ENCODE measurements at regions not wholly inside any gene's neighbourhood (a gene's known extent, or its start where the extent isn't known, plus 50 kb on each side); places are given as distances from the start of the nearest gene placed in this dataset.

DNA sequence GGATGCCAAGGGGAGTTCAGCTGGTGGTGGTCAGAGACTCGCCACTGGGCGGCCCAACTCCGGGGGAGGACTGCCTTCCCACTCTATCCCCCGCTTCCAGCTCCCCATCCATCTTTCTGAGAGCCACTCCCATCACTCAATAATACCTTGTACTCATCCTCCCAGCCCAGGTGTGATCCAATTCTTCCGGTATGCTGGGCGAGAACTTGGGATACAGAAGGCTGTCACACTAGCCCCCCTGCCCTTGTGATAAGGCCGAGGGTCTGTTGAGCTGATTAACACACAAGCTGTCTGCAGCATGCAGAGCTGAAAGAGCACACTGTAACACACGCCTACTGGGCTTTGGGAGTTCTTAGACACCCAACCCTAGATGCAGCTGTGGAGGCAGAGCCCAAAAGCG is 460.4 kb upstream of the EEF2KMT start:
- Histone ChIP-seq H3K27me3 (ENCODE audit: insufficient read depth, low read length) (no peaks in the 10 kb centered on the region), H3K4me3 (ENCODE audit: low read depth, low read length) (no peak overlapping the region), H3K23ac (ENCODE audit: low read length) (no peak overlapping the region), H4K12ac (ENCODE audit: low read depth, low read length) (no peak overlapping the region), H3K4me1 (ENCODE audit: control insufficient read depth in 1 of 2, insufficient read depth in 2 of 2, low read length in 2 of 2) (no peaks in the 10 kb centered on the region), H3K79me2 (ENCODE audit: control insufficient read depth, insufficient read depth, low read length, poor library complexity) (no peaks in the 10 kb centered on the region), H4K8ac (ENCODE audit: low read depth, low read length) (no peak overlapping the region), H2BK5ac (ENCODE audit: low read depth, low read length, poor library complexity) (no peak overlapping the region), H2AFZ (ENCODE audit: insufficient read depth, low read length, poor library complexity) (no peak overlapping the region), H2AK5ac (ENCODE audit: low read length) (no peak overlapping the region), H3K79me1 (ENCODE audit: low read length) (no peaks in the 10 kb centered on the region), H2BK120ac (ENCODE audit: insufficient read depth, low read length, poor library complexity) (no peak overlapping the region), H3K36me3 (ENCODE audit: control insufficient read depth in 1 of 2, insufficient read depth in 2 of 2, low read length in 2 of 2) (no peaks in the 10 kb centered on the region), H3K14ac (ENCODE audit: low read length) (no peak overlapping the region), H3K9me3 (ENCODE audit: insufficient read depth, low read depth, low read length) (no peaks in the 10 kb centered on the region), H3K27ac (ENCODE audit: low read depth, low read length) (no peak overlapping the region), H2BK12ac (ENCODE audit: low read length) (no peak overlapping the region), H3K4me2 (ENCODE audit: low read length) (no peak overlapping the region), H3K4ac (ENCODE audit: low read depth, low read length) (no peak overlapping the region), H3K9ac (ENCODE audit: low read length) (no peak overlapping the region), H3K18ac (ENCODE audit: low read length) (no peak overlapping the region), H4K91ac (ENCODE audit: low read depth, low read length) (no peak overlapping the region)
- no CpG with 5 or more reads among the region's 9 CpGs for WGBS (ENCODE audit: extremely low coverage, insufficient coverage, insufficient read length)
- no peak for DNase-seq

DNA sequence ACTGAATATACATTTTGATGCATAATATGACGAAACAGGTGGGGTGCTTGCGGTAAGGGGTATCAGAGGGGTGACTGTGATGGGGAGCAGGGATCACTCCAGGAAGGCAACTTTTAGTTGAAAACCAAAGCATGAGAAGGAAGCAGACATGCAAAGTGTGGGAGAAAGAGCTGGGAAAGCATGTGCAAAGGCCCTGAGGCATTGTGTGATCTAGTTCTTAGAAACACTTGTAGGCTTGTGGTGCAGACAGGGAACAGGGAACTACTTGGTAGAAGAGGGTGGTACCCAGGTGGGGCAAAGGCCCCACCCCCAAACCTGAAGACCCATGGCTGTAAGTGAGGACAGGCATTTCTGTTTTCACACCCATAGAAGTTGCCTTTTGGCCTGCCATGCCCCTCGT is 459.9 kb upstream of the EEF2KMT start:
- Histone ChIP-seq H3K23ac (ENCODE audit: low read length) (no peak overlapping the region), H3K27me3 (ENCODE audit: insufficient read depth, low read length) (no peaks in the 10 kb centered on the region), H3K4me2 (ENCODE audit: low read length) (no peak overlapping the region), H3K9me3 (ENCODE audit: insufficient read depth, low read depth, low read length) (no peaks in the 10 kb centered on the region), H2AK5ac (ENCODE audit: low read length) (no peak overlapping the region), H3K79me1 (ENCODE audit: low read length) (no peaks in the 10 kb centered on the region), H3K4me1 (ENCODE audit: control insufficient read depth in 1 of 2, insufficient read depth in 2 of 2, low read length in 2 of 2) (no peaks in the 10 kb centered on the region), H3K27ac (ENCODE audit: low read depth, low read length) (no peak overlapping the region), H2BK12ac (ENCODE audit: low read length) (no peak overlapping the region), H4K8ac (ENCODE audit: low read depth, low read length) (no peak overlapping the region), H3K4me3 (ENCODE audit: low read depth, low read length) (no peak overlapping the region), H3K18ac (ENCODE audit: low read length) (no peak overlapping the region), H3K14ac (ENCODE audit: low read length) (no peak overlapping the region), H3K79me2 (ENCODE audit: control insufficient read depth, insufficient read depth, low read length, poor library complexity) (no peaks in the 10 kb centered on the region), H2AFZ (ENCODE audit: insufficient read depth, low read length, poor library complexity) (no peak overlapping the region), H2BK120ac (ENCODE audit: insufficient read depth, low read length, poor library complexity) (no peak overlapping the region), H3K4ac (ENCODE audit: low read depth, low read length) (no peak overlapping the region), H4K12ac (ENCODE audit: low read depth, low read length) (no peak overlapping the region), H3K36me3 (ENCODE audit: control insufficient read depth in 1 of 2, insufficient read depth in 2 of 2, low read length in 2 of 2) (no peaks in the 10 kb centered on the region), H2BK5ac (ENCODE audit: low read depth, low read length, poor library complexity) (no peak overlapping the region), H4K91ac (ENCODE audit: low read depth, low read length) (no peak overlapping the region), H3K9ac (ENCODE audit: low read length) (no peak overlapping the region)
- DNase-seq: no peak
- no CpG with 5 or more reads among the region's 3 CpGs for WGBS (ENCODE audit: extremely low coverage, insufficient coverage, insufficient read length)

DNA sequence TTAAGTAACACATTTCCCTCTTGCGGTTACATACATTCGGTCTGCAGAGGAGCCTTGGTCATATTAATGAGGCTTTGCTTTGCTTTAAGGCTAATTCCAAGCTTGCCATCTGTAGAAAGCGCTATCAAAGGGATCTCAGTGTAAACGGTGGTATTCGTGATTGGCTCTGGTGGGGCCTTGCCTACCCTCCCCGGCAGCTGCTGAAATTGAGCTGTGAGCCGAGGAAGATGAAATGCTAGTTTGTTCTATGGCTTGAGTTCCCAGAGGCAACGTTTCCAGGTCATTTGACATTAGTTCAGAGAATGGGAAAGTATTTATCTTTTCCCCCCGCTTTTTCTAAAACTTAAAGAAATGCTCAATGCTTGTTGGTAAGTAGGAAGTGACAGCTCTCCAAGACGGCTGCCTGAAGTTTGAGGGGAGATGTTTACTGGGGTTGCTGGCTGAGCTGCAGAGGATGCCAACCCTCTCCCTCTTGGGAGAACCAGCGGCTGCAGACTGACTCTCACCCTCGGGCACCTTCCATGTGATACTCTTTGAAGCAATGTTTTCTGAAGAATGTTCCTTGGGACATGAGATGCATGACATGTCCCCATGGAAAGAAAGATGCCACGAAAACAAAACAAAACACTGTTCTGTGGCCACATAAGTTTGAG is 458.7 kb upstream of the EEF2KMT start:
- no CpG with 5 or more reads among the region's 13 CpGs for WGBS (ENCODE audit: extremely low coverage, insufficient coverage, insufficient read length)
- Histone ChIP-seq H2AFZ (ENCODE audit: insufficient read depth, low read length, poor library complexity) (no peak overlapping the region), H3K27me3 (ENCODE audit: insufficient read depth, low read length) (no peaks in the 10 kb centered on the region)

DNA sequence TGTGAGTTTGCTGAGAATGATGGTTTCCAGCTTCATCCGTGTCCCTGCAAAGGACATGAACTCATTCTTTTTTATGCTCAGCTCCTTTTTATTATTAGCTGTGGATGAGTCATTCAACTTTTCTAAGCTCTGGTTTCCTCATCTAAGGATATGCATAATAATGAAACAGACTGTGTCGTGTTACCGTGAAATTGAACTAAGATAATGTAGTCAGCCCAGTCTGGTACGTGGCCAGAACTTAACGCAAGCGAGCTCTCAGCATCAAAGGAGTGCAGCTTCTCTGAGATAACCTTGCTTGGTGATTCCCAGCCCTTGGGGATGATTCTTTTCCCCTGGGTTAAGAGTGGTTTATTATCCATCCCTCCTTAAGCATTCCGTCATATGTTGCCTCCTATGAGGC is 454.3 kb upstream of the EEF2KMT start:
- H3K9ac ChIP-seq (ENCODE audit: low read length): no peak overlapping the region
- no peak overlapping the region for H3K18ac ChIP-seq (ENCODE audit: low read length)
- H3K79me2 ChIP-seq (ENCODE audit: control insufficient read depth, insufficient read depth, low read length, poor library complexity): no peaks in the 10 kb centered on the region
- no peak for DNase-seq
- no peaks in the 10 kb centered on the region for H3K79me1 ChIP-seq (ENCODE audit: low read length)
- no peak overlapping the region for H2BK120ac ChIP-seq (ENCODE audit: insufficient read depth, low read length, poor library complexity)
- no peak overlapping the region for H3K4ac ChIP-seq (ENCODE audit: low read depth, low read length)
- H3K14ac ChIP-seq (ENCODE audit: low read length): no peak overlapping the region
- H2AK5ac ChIP-seq (ENCODE audit: low read length): no peak overlapping the region
- H4K12ac ChIP-seq (ENCODE audit: low read depth, low read length): no peak overlapping the region
- H3K23ac ChIP-seq (ENCODE audit: low read length): no peak overlapping the region
- H2BK5ac ChIP-seq (ENCODE audit: low read depth, low read length, poor library complexity): no peak overlapping the region
- no peak overlapping the region for H4K91ac ChIP-seq (ENCODE audit: low read depth, low read length)
- H3K4me2 ChIP-seq (ENCODE audit: low read length): no peak overlapping the region
- H3K4me3 ChIP-seq (ENCODE audit: low read depth, low read length): no peak overlapping the region
- no peaks in the 10 kb centered on the region for H3K4me1 ChIP-seq (ENCODE audit: control insufficient read depth in 1 of 2, insufficient read depth in 2 of 2, low read length in 2 of 2)
- no peaks in the 10 kb centered on the region for H3K9me3 ChIP-seq (ENCODE audit: insufficient read depth, low read depth, low read length)
- H2BK12ac ChIP-seq (ENCODE audit: low read length): no peak overlapping the region
- WGBS (ENCODE audit: extremely low coverage, insufficient coverage, insufficient read length): no CpG with 5 or more reads among the region's 7 CpGs
- H2AFZ ChIP-seq (ENCODE audit: insufficient read depth, low read length, poor library complexity): no peak overlapping the region
- H3K27ac ChIP-seq (ENCODE audit: low read depth, low read length): no peak overlapping the region
- no peaks in the 10 kb centered on the region for H3K27me3 ChIP-seq (ENCODE audit: insufficient read depth, low read length)
- H3K36me3 ChIP-seq (ENCODE audit: control insufficient read depth in 1 of 2, insufficient read depth in 2 of 2, low read length in 2 of 2): no peaks in the 10 kb centered on the region
- H4K8ac ChIP-seq (ENCODE audit: low read depth, low read length): no peak overlapping the region

More for the DNA sequence above, 458.7 kb upstream of the EEF2KMT start:
- H3K79me1 ChIP-seq (ENCODE audit: low read length): no peaks in the 10 kb centered on the region
- H3K14ac ChIP-seq (ENCODE audit: low read length): no peak overlapping the region
- no peak overlapping the region for H3K23ac ChIP-seq (ENCODE audit: low read length)
- H3K4me2 ChIP-seq (ENCODE audit: low read length): no peak overlapping the region
- no peak overlapping the region for H2AK5ac ChIP-seq (ENCODE audit: low read length)
- no peak overlapping the region for H2BK120ac ChIP-seq (ENCODE audit: insufficient read depth, low read length, poor library complexity)
- H3K9me3 ChIP-seq (ENCODE audit: insufficient read depth, low read depth, low read length): no peaks in the 10 kb centered on the region
- no peak overlapping the region for H3K9ac ChIP-seq (ENCODE audit: low read length)
- no peak overlapping the region for H4K91ac ChIP-seq (ENCODE audit: low read depth, low read length)
- H4K12ac ChIP-seq (ENCODE audit: low read depth, low read length): no peak overlapping the region
- no peak for DNase-seq
- H3K79me2 ChIP-seq (ENCODE audit: control insufficient read depth, insufficient read depth, low read length, poor library complexity): no peaks in the 10 kb centered on the region
- no peak overlapping the region for H2BK5ac ChIP-seq (ENCODE audit: low read depth, low read length, poor library complexity)
- H3K4me1 ChIP-seq (ENCODE audit: control insufficient read depth in 1 of 2, insufficient read depth in 2 of 2, low read length in 2 of 2): no peaks in the 10 kb centered on the region
- H3K4me3 ChIP-seq (ENCODE audit: low read depth, low read length): no peak overlapping the region
- no peak overlapping the region for H2BK12ac ChIP-seq (ENCODE audit: low read length)
- H3K36me3 ChIP-seq (ENCODE audit: control insufficient read depth in 1 of 2, insufficient read depth in 2 of 2, low read length in 2 of 2): no peaks in the 10 kb centered on the region
- H3K27ac ChIP-seq (ENCODE audit: low read depth, low read length): no peak overlapping the region
- H3K4ac ChIP-seq (ENCODE audit: low read depth, low read length): no peak overlapping the region
- no peak overlapping the region for H4K8ac ChIP-seq (ENCODE audit: low read depth, low read length)
- no peak overlapping the region for H3K18ac ChIP-seq (ENCODE audit: low read length)
